Astrocyte (in vitro differentiated cells and primary cell): ENCODE measurements at regions not wholly inside any gene's neighbourhood (a gene's known extent, or its start where the extent isn't known, plus 50 kb on each side); places are given as distances from the start of the nearest gene placed in this dataset.

Experiments used
- DNase-seq: peaks from one replicate; pipeline ENCODE4 v3.0.0-alpha.2; 2010; ENCODE audit warnings: low read depth
- FAIRE-seq: peaks from 2 replicates; lab custom pipeline; 2011; peaks lifted over from hg19 to GRCh38; lab: Jason Lieb, UNC
- H2AFZ ChIP-seq: 2 replicates; pipeline ENCODE4 v1.6.0; 2012; ENCODE audit warnings: low read depth, low read length, inconsistent platforms
- H3K27ac ChIP-seq: 2 replicates; pipeline ENCODE4 v1.5.1; 2011; ENCODE audit warnings: low read depth, low read length, inconsistent platforms
- H3K27me3 ChIP-seq: 2 replicates; pipeline ENCODE4 v1.6.0; 2011; ENCODE audit warnings: low read length, inconsistent platforms; ENCODE audit not compliant: insufficient read depth
- H3K36me3 ChIP-seq: 2 replicates; pipeline ENCODE4 v1.5.1; 2011; ENCODE audit warnings: low read length, inconsistent platforms; ENCODE audit not compliant: insufficient read depth
- H3K4me1 ChIP-seq: 2 replicates; pipeline ENCODE4 v1.5.1; 2011; ENCODE audit warnings: low read length, inconsistent platforms; ENCODE audit not compliant: insufficient read depth
- H3K4me2 ChIP-seq: 2 replicates; pipeline ENCODE4 v1.6.0; 2012; ENCODE audit warnings: low read length, inconsistent platforms
- H3K4me3 ChIP-seq: 2 replicates; pipeline ENCODE4 v1.5.1; 2011; ENCODE audit warnings: low read depth, mild to moderate bottlenecking, low read length, inconsistent platforms; ENCODE audit not compliant: insufficient read depth
- H3K79me2 ChIP-seq: 2 replicates; pipeline ENCODE4 v1.6.0; 2012; ENCODE audit warnings: mild to moderate bottlenecking, low read length, inconsistent platforms; ENCODE audit not compliant: insufficient read depth
- H3K9ac ChIP-seq: 2 replicates; pipeline ENCODE4 v1.6.0; 2012; ENCODE audit warnings: mild to moderate bottlenecking, low read length, inconsistent platforms
- H3K9me3 ChIP-seq: 2 replicates; pipeline ENCODE4 v1.5.1; 2012; ENCODE audit warnings: low read depth, mild to moderate bottlenecking, low read length, inconsistent platforms; ENCODE audit not compliant: insufficient read depth
- H4K20me1 ChIP-seq: 2 replicates; pipeline ENCODE4 v1.6.0; 2012; ENCODE audit warnings: low read length, inconsistent platforms; ENCODE audit not compliant: insufficient read depth
- H3K27ac Mint-ChIP-seq: one replicate; pipeline ENCODE4 v1.8.0; 2021; ENCODE audit warnings: mild to moderate bottlenecking, mixed read lengths; ENCODE audit not compliant: unreplicated experiment
- H3K27me3 Mint-ChIP-seq: one replicate; pipeline ENCODE4 v1.8.0; 2021; ENCODE audit warnings: low read depth, mixed read lengths; ENCODE audit not compliant: unreplicated experiment
- H3K36me3 Mint-ChIP-seq: one replicate; pipeline ENCODE4 v1.8.0; 2021; ENCODE audit warnings: low read depth, mixed read lengths; ENCODE audit not compliant: unreplicated experiment
- H3K4me1 Mint-ChIP-seq: one replicate; pipeline ENCODE4 v1.8.0; 2021; ENCODE audit warnings: low read depth, mixed read lengths; ENCODE audit not compliant: unreplicated experiment
- H3K4me3 Mint-ChIP-seq: one replicate; pipeline ENCODE4 v1.8.0; 2021; ENCODE audit warnings: mild to moderate bottlenecking, moderate library complexity, mixed read lengths; ENCODE audit not compliant: unreplicated experiment
- H3K9me3 Mint-ChIP-seq: one replicate; pipeline ENCODE4 v1.8.0; 2021; ENCODE audit warnings: mild to moderate bottlenecking, mixed read lengths; ENCODE audit not compliant: unreplicated experiment
- CTCF ChIP-seq: IDR thresholded peaks from 2 replicates; pipeline ENCODE4 v1.5.1; 2011; ENCODE audit warnings: low read depth, mild to moderate bottlenecking, inconsistent platforms, low read length, moderate library complexity; ENCODE audit not compliant: insufficient read depth
- EZH2 ChIP-seq: IDR thresholded peaks from 2 replicates; pipeline ENCODE4 v1.6.1; 2012; ENCODE audit warnings: mild to moderate bottlenecking, low read length, inconsistent platforms; ENCODE audit not compliant: insufficient read depth

- FAIRE-seq: no peak
- Histone ChIP-seq H3K4me2 (no peak overlapping the region), H3K9ac (no peak overlapping the region), H3K27ac (no peak overlapping the region), H2AFZ (no peak overlapping the region), H3K79me2 (no peaks in the 10 kb centered on the region), H3K4me3 (no peak overlapping the region), H3K9me3 (no peaks in the 10 kb centered on the region), H4K20me1 (no peaks in the 10 kb centered on the region), H3K27me3 (no peaks in the 10 kb centered on the region), H3K4me1 (no peaks in the 10 kb centered on the region), H3K36me3 (no peaks in the 10 kb centered on the region)
- H3K27me3 Mint-ChIP-seq: no peaks in the 10 kb centered on the region
- no peak overlapping the region for H3K27ac Mint-ChIP-seq
- DNase-seq: no peak
- H3K9me3 Mint-ChIP-seq: peaks cover 2% of the 10 kb centered on the region
- no peak overlapping the region for H3K4me3 Mint-ChIP-seq
- peaks cover 6% of the 10 kb centered on the region for H3K4me1 Mint-ChIP-seq
- TF ChIP-seq CTCF: no peak
- no peak for TF ChIP-seq EZH2
- no peaks in the 10 kb centered on the region for H3K36me3 Mint-ChIP-seq
These were observed 233.8 kb downstream of the PIK3R1 start for GRCh38 chr5:68449380-68449779.

GRCh38 chr5:68450245-68450852 lies 234.8 kb downstream of the PIK3R1 start:
- Histone ChIP-seq H3K36me3 (no peaks in the 10 kb centered on the region), H3K4me3 (no peak overlapping the region), H3K4me2 (no peak overlapping the region), H3K27ac (no peak overlapping the region), H2AFZ (no peak overlapping the region), H4K20me1 (no peaks in the 10 kb centered on the region), H3K79me2 (no peaks in the 10 kb centered on the region), H3K27me3 (no peaks in the 10 kb centered on the region), H3K9me3 (no peaks in the 10 kb centered on the region), H3K9ac (no peak overlapping the region), H3K4me1 (peaks cover 5% of the 10 kb centered on the region)
- Mint-ChIP-seq H3K27me3 (no peaks in the 10 kb centered on the region), H3K9me3 (peaks cover 2% of the 10 kb centered on the region), H3K27ac (peak overlapping the region; percentile 22), H3K36me3 (no peaks in the 10 kb centered on the region), H3K4me1 (peaks cover 6% of the 10 kb centered on the region), H3K4me3 (no peak overlapping the region)
- DNase-seq (peak; percentile 89), FAIRE-seq (no peak)
- no peak for TF ChIP-seq CTCF
- no peak for TF ChIP-seq EZH2

- Histone ChIP-seq H3K36me3 (no peaks in the 10 kb centered on the region), H3K9me3 (no peaks in the 10 kb centered on the region), H3K4me2 (no peak overlapping the region), H4K20me1 (no peaks in the 10 kb centered on the region), H3K4me1 (peaks cover 19% of the 10 kb centered on the region), H3K9ac (no peak overlapping the region), H3K4me3 (no peak overlapping the region), H2AFZ (no peak overlapping the region), H3K27ac (no peak overlapping the region), H3K79me2 (no peaks in the 10 kb centered on the region), H3K27me3 (no peaks in the 10 kb centered on the region)
- no peaks in the 10 kb centered on the region for H3K36me3 Mint-ChIP-seq
- DNase-seq (no peak), FAIRE-seq (no peak)
- no peak overlapping the region for H3K4me3 Mint-ChIP-seq
- no peak overlapping the region for H3K27ac Mint-ChIP-seq
- TF ChIP-seq EZH2 (no peak), CTCF (no peak)
- H3K4me1 Mint-ChIP-seq: peaks cover 19% of the 10 kb centered on the region
- H3K9me3 Mint-ChIP-seq: peaks cover 4% of the 10 kb centered on the region
- H3K27me3 Mint-ChIP-seq: no peaks in the 10 kb centered on the region
These were observed 236.7 kb downstream of the PIK3R1 start for GRCh38 chr5:68452286-68452685.
